CD4-positive, alpha-beta memory T cell (primary cell): ENCODE measurements at regions not wholly inside any gene's neighbourhood (a gene's known extent, or its start where the extent isn't known, plus 50 kb on each side); places are given as distances from the start of the nearest gene placed in this dataset.

Experiments
- CTCF ChIA-PET: fragments of 350-600 bp; sonication (Branson Sonifier 250); formaldehyde crosslinking; loops from one replicate; lab custom pipeline; 2021; ENCODE audit warnings: inconsistent platforms; ENCODE audit not compliant: partially characterized antibody; lab: Charles Lee
- POLR2A ChIA-PET: fragments of 350-600 bp; sonication (Branson Sonifier 250); formaldehyde crosslinking; loops from one replicate; lab custom pipeline; 2021; ENCODE audit not compliant: partially characterized antibody; lab: Charles Lee
- DNase-seq, 5 donors: peaks; one replicate each; pipeline versions ENCODE4 v3.0.0 to v3.0.0-alpha.2; 2020 to 2022; ENCODE audit warnings: mixed read lengths in 1 of 5
- H3K27ac ChIP-seq: one replicate; pipeline ENCODE4 v1.7.0; 2013; ENCODE audit warnings: low read depth, low read length
- H3K27me3 ChIP-seq: 2 replicates; pipeline ENCODE4 v1.7.0; 2013; ENCODE audit warnings: mild to moderate bottlenecking, low read length, moderate library complexity; ENCODE audit not compliant: insufficient read depth
- H3K36me3 ChIP-seq: 2 replicates; pipeline ENCODE4 v1.7.0; 2013; ENCODE audit warnings: mild to moderate bottlenecking, low read length, moderate library complexity; ENCODE audit not compliant: insufficient read depth
- H3K4me1 ChIP-seq: 2 replicates; pipeline ENCODE4 v1.7.0; 2013; ENCODE audit warnings: mild to moderate bottlenecking, low read length, moderate library complexity; ENCODE audit not compliant: insufficient read depth
- H3K4me3 ChIP-seq, 2 donors: one replicate each; pipeline ENCODE4 v1.7.0; 2013; ENCODE audit warnings: low read length in 2 of 2, mild to moderate bottlenecking in 1 of 2
- H3K9me3 ChIP-seq, 2 donors: one replicate each; pipeline ENCODE4 v1.7.0; 2013; ENCODE audit warnings: low read length in 2 of 2, control low read depth in 1 of 2; ENCODE audit not compliant: control insufficient read depth in 1 of 2
- H3K27ac Mint-ChIP-seq, 7 donors: one replicate each; pipeline ENCODE4 v1.8.0; 2020 to 2021; ENCODE audit warnings: mixed read lengths in 7 of 7, mild to moderate bottlenecking in 6 of 7, inconsistent platforms in 3 of 7, moderate library complexity in 3 of 7
- H3K27me3 Mint-ChIP-seq, 2 donors: one replicate each; pipeline ENCODE4 v1.8.0; 2020 to 2021; ENCODE audit warnings: mixed read lengths in 2 of 2
- H3K36me3 Mint-ChIP-seq, 2 donors: one replicate each; pipeline ENCODE4 v1.8.0; 2020 to 2021; ENCODE audit warnings: mixed read lengths in 2 of 2, inconsistent platforms in 1 of 2, mild to moderate bottlenecking in 1 of 2
- H3K4me1 Mint-ChIP-seq, 4 donors: one replicate each; pipeline ENCODE4 v1.8.0; 2020 to 2021; ENCODE audit warnings: mixed read lengths in 4 of 4, mild to moderate bottlenecking in 1 of 4
- H3K4me3 Mint-ChIP-seq, 8 donors: one replicate each; pipeline ENCODE4 v1.8.0; 2020 to 2021; ENCODE audit warnings: mixed read lengths in 8 of 8, mild to moderate bottlenecking in 7 of 8, moderate library complexity in 6 of 8, inconsistent platforms in 3 of 8
- H3K9me3 Mint-ChIP-seq, 8 donors: one replicate each; pipeline ENCODE4 v1.8.0; 2020 to 2021; ENCODE audit warnings: mixed read lengths in 8 of 8, mild to moderate bottlenecking in 5 of 8, inconsistent platforms in 3 of 8, moderate library complexity in 1 of 8
- intact Hi-C: fragments of 100-400 bp; cut with micrococcal nuclease; formaldehyde crosslinking; loops from one replicate; pipeline ENCODE4 v1.15.1; 2023

DNA sequence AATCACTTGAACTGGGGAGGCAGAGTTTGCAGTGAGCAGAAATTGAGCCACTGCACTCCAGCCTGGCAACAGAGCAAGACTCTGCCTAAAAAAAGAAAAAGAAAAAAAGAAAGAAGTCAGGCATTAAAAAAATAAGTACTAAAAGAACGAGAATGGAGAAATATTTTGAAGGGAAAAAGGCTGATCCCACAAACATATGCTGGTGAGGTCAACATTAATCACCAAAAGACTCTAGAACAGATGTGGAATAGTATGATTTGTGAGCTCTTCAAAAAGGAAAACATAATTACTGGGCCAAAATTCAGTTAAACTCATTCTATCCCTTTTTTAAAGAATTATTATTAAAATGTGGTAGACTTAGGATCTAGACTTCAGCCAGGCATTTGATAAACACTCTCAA is 61.2 kb upstream of the NRSN1 start:
- Histone ChIP-seq H3K27me3 (no peaks in the 10 kb centered on the region), H3K27ac (no peak overlapping the region), H3K4me1 (no peaks in the 10 kb centered on the region), H3K9me3 (peaks cover 0 to 3% of the 10 kb centered on the region in 2 donors), H3K4me3 (no peak overlapping the region), H3K36me3 (no peaks in the 10 kb centered on the region)
- peaks cover 0 to 4% of the 10 kb centered on the region in 2 donors for H3K27me3 Mint-ChIP-seq
- no peak for DNase-seq
- H3K27ac Mint-ChIP-seq, result no peak overlapping the region
- no peaks in the 10 kb centered on the region for H3K36me3 Mint-ChIP-seq
- H3K4me1 Mint-ChIP-seq, result no peaks in the 10 kb centered on the region
- intact Hi-C loops, result no loop called here
- no peak overlapping the region for H3K4me3 Mint-ChIP-seq
- H3K9me3 Mint-ChIP-seq, result peaks cover 0 to 5% (median 1%) of the 10 kb centered on the region in 8 donors
- ChIA-PET POLR2A (no interaction called here), CTCF (no interaction called here)

DNA sequence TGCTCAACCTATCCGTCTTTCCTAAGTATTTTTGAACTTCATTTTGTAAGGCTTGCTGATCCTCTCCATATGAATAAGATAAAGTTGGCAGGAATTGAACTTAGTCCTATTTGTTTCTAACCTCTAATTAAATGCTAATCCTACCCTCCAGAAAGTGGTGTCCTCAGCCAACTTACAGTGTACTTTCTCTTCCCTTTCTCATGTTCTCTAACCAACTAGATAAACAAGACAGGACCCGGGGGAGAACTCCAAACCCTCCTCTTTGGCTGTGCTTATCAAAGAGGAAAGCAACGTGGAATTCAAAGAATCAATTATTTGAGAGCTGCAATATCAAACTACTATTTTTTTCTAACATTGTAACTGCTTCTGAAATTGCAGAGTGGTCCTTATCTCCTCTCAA is 56.5 kb upstream of the NRSN1 start:
- DNase-seq, result no peak
- Mint-ChIP-seq H3K27ac (no peak overlapping the region), H3K9me3 (no peaks in the 10 kb centered on the region), H3K27me3 (no peaks in the 10 kb centered on the region), H3K4me1 (peaks cover 0 to 5% (median 2%) of the 10 kb centered on the region in 4 donors), H3K36me3 (no peaks in the 10 kb centered on the region), H3K4me3 (no peak overlapping the region)
- Histone ChIP-seq H3K4me3 (no peak overlapping the region), H3K27ac (no peak overlapping the region), H3K9me3 (peaks cover 0 to 3% of the 10 kb centered on the region in 2 donors), H3K27me3 (no peaks in the 10 kb centered on the region), H3K4me1 (no peaks in the 10 kb centered on the region), H3K36me3 (no peaks in the 10 kb centered on the region)
- intact Hi-C loops, result no loop called here
- ChIA-PET CTCF (no interaction called here), POLR2A (no interaction called here)

DNA sequence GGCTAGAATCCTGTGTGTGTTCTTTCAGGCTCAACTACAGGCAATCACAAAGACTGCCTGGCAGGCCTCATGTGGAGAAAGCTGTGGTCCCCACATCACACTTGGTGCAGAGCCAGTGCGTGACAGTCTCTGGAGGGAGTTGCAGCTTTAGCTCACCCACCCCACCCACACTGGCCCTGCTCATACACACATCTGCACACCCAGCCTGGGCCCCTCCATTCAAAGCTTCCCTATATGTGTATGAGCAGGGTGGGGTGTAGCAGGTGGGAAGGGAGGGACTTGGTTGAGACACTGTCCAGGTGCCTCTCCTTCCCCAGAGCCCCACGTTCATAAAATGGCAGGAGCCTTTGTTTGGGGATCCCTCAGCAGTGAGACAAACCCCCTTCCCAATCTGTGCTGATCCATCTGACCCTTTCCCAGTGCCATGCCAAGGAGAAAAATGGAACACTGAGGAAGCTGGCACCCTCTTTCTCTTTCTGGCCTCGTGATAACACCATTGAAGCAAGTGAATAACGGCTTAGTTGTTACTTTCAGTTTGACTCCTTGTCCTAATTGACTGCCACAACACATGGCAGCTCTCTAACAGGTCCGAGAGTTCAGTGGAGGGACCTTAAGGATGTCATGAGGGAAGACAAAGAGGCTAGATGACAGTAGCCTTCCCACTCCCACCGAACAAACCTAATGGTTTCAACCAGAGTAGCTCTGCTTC is 53.8 kb upstream of the NRSN1 start:
- POLR2A ChIA-PET, result no interaction called here

DNA sequence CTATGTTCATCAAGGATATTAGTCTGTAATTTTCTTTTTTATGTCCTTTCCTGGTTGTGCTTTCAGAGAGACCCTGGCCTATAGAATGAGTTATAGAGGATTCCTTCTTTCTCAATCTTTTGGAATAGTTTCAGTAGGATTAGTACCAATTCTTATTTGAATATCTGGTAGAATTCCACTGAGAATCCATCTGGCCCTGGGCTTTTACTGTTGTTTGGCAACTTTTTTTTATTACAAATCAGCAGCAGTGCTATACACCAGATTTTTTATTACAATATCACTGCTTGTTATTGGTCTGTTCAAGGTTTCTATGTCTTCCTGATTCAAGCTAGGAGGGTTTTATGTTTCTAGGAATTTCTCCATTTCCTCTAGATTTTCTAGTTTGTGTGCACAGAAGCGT is 50.0 kb upstream of the NRSN1 start:
- Histone ChIP-seq H3K9me3 (no peaks in the 10 kb centered on the region), H3K4me1 (no peaks in the 10 kb centered on the region), H3K4me3 (no peak overlapping the region), H3K36me3 (no peaks in the 10 kb centered on the region), H3K27me3 (no peaks in the 10 kb centered on the region), H3K27ac (no peak overlapping the region)
- Mint-ChIP-seq H3K9me3 (peaks cover 0 to 4% (median under 1%) of the 10 kb centered on the region in 8 donors), H3K27me3 (peaks cover 0 to 1% of the 10 kb centered on the region in 2 donors), H3K36me3 (no peaks in the 10 kb centered on the region), H3K4me3 (no peak overlapping the region), H3K27ac (no peak overlapping the region), H3K4me1 (peaks cover 0 to 5% (median 2%) of the 10 kb centered on the region in 4 donors)
- CTCF ChIA-PET, result interaction anchor here (1.1 kb wide), 1 partner anchor 43 kb away, joined by 3 read pairs; no protein-coding TSS in a partner anchor
- POLR2A ChIA-PET, result no interaction called here
- DNase-seq, result no peak
- intact Hi-C loops, result no loop called here

More for the DNA sequence above, 53.8 kb upstream of the NRSN1 start:
- Mint-ChIP-seq H3K9me3 (peaks cover 0 to 3% (median 0%) of the 10 kb centered on the region in 8 donors), H3K36me3 (no peaks in the 10 kb centered on the region), H3K4me1 (peaks cover 0 to 5% (median 2%) of the 10 kb centered on the region in 4 donors), H3K4me3 (no peak overlapping the region), H3K27me3 (no peaks in the 10 kb centered on the region), H3K27ac (no peak overlapping the region)
- H3K4me1 ChIP-seq, result no peaks in the 10 kb centered on the region
- intact Hi-C loops, result no loop called here
- H3K4me3 ChIP-seq, result no peak overlapping the region
- no peak for DNase-seq
- H3K9me3 ChIP-seq, result no peaks in the 10 kb centered on the region
- no peaks in the 10 kb centered on the region for H3K36me3 ChIP-seq
- CTCF ChIA-PET, result no interaction called here
- no peak overlapping the region for H3K27ac ChIP-seq
- H3K27me3 ChIP-seq, result no peaks in the 10 kb centered on the region
